Adrenal gland (tissue), 5 donors: ENCODE measurements at regions not wholly inside any gene's neighbourhood (a gene's known extent, or its start where the extent isn't known, plus 50 kb on each side); places are given as distances from the start of the nearest gene placed in this dataset.

Source experiments
- CTCF ChIP-seq, 6 experiments: fragments of 450-650 bp in 4 of 6; fragments of 200-600 bp in 2 of 6; sonication (generic) in 1 of 6; IDR thresholded peaks; 1 replicate in 5 of 6; 2 replicates in 1 of 6; pipeline versions ENCODE4 v1.5.1 to v1.8.0; 2016 to 2021; ENCODE audit warnings: antibody characterized with exemption in 6 of 6, mild to moderate bottlenecking in 2 of 6, moderate library complexity in 1 of 6
- POLR2A ChIP-seq, 2 donors: fragments of 450-650 bp; IDR thresholded peaks; one replicate each; pipeline ENCODE4 v1.6.1; 2017; ENCODE audit warnings: antibody characterized with exemption in 2 of 2, mild to moderate bottlenecking in 2 of 2, moderate library complexity in 1 of 2
- donor health status: DM: no; HTN: no; CAD: no.

GRCh38 chr2:173578404-173579107, 223.9 kb downstream of the CDCA7 start:
- TF ChIP-seq CTCF (IDR thresholded peaks at IDR 0.05) = no peak
- TF ChIP-seq POLR2A (IDR thresholded peaks at IDR 0.05) = no peak
